K562 (cell line): ENCODE measurements at regions not wholly inside any gene's neighbourhood (a gene's known extent, or its start where the extent isn't known, plus 50 kb on each side); places are given as distances from the start of the nearest gene placed in this dataset.
A peak's percentile ranks its signal among the peaks of the same experiment; 100 is the strongest.

Source experiments
- ATF7 ChIP-seq: fragments of 450-650 bp; IDR thresholded peaks from 2 replicates; pipeline ENCODE4 v1.7.1; 2014; ENCODE audit warnings: mild to moderate bottlenecking, moderate library complexity
- CBFA2T3 ChIP-seq: fragments of 450-650 bp; IDR thresholded peaks from 2 replicates; pipeline ENCODE4 v1.6.1; 2017
- DIDO1 ChIP-seq: fragments of 450-650 bp; IDR thresholded peaks from 2 replicates; pipeline ENCODE4 v1.6.1; 2016; ENCODE audit warnings: low read depth, missing biosample characterization, missing genetic modification characterization
- ELF2 ChIP-seq: fragments of 250-450 bp; sonication (Bioruptor Pico); IDR thresholded peaks from 2 replicates; pipeline ENCODE4 v1.5.0; 2021; ENCODE audit warnings: mild to moderate bottlenecking
- FOXJ3 ChIP-seq: sonication (generic); formaldehyde crosslinking; IDR thresholded peaks from 2 replicates; pipeline ENCODE4 v1.4.0; 2020; ENCODE audit warnings: mild to moderate bottlenecking, missing genetic modification reagents
- GATAD2A ChIP-seq: fragments of 450-650 bp; IDR thresholded peaks from 2 replicates; pipeline ENCODE4 v1.6.1; 2017
- HNRNPUL1 ChIP-seq: fragments of 200-400 bp; formaldehyde crosslinking; IDR thresholded peaks from 2 replicates; pipeline ENCODE4 v1.6.1; 2017; ENCODE audit warnings: low read length
- MTA1 ChIP-seq: fragments of 450-650 bp; IDR thresholded peaks from 2 replicates; pipeline ENCODE4 v1.6.1; 2017; ENCODE audit warnings: borderline replicate concordance
- NFE2 ChIP-seq: IDR thresholded peaks from 2 replicates; pipeline ENCODE4 v1.6.1; 2014; ENCODE audit warnings: antibody characterized with exemption, low read depth
- PHF20 ChIP-seq: fragments of 450-650 bp; IDR thresholded peaks from 2 replicates; pipeline ENCODE4 v1.6.1; 2018; ENCODE audit not compliant: partially characterized antibody
- ZNF143 ChIP-seq: sonication (generic); formaldehyde crosslinking; IDR thresholded peaks from 2 replicates; pipeline ENCODE4 v1.9.0; 2022; ENCODE audit warnings: mild to moderate bottlenecking, missing genetic modification reagents
- ZNF146 ChIP-seq: IDR thresholded peaks from one replicate; pipeline ENCODE4 v1.6.1; 2018; ENCODE audit warnings: missing compliant biosample characterization; ENCODE audit not compliant: unreplicated experiment
- ZNF253 ChIP-seq: fragments of 250-450 bp; sonication (Bioruptor Pico); conservative IDR thresholded peaks from 2 replicates; pipeline ENCODE4 v1.6.1; 2021; ENCODE audit warnings: mild to moderate bottlenecking
- ZNF717 ChIP-seq: fragments of 250-450 bp; sonication (Bioruptor Pico); IDR thresholded peaks from 2 replicates; pipeline ENCODE4 v1.5.0; 2021
- ZNF764 ChIP-seq: fragments of 250-450 bp; sonication (Bioruptor Pico); IDR thresholded peaks from 2 replicates; pipeline ENCODE4 v1.4.0; 2020; ENCODE audit warnings: low read depth, mild to moderate bottlenecking, moderate library complexity
- ZNF778 ChIP-seq: fragments of 450-650 bp; formaldehyde crosslinking; IDR thresholded peaks from 2 replicates; pipeline ENCODE4 v1.4.0; 2020; ENCODE audit warnings: mild to moderate bottlenecking, moderate library complexity
- TF ChIP-seq, protein P1 (sequence below): fragments of 250-450 bp; sonication (Bioruptor Pico); IDR thresholded peaks from 2 replicates; pipeline ENCODE4 v1.8.0; 2022; ENCODE audit warnings: moderate library complexity, mild to moderate bottlenecking, inconsistent platforms
- TF ChIP-seq, protein P2 (sequence below): fragments of 250-450 bp; sonication (Bioruptor Pico); IDR thresholded peaks from 2 replicates; pipeline ENCODE4 v1.8.0; 2021; ENCODE audit warnings: mild to moderate bottlenecking, moderate library complexity
- TF ChIP-seq, protein P3 (sequence below): sonication (generic); formaldehyde crosslinking; IDR thresholded peaks from 2 replicates; pipeline ENCODE4 v1.9.0; 2022; ENCODE audit warnings: mild to moderate bottlenecking, missing genetic modification reagents
- TF ChIP-seq, protein P4 (sequence below): sonication (generic); formaldehyde crosslinking; IDR thresholded peaks from 2 replicates; pipeline ENCODE4 v1.8.0; 2022; ENCODE audit warnings: mild to moderate bottlenecking, missing genetic modification reagents
- TF ChIP-seq, protein P5 (sequence below), 2 experiments: IDR thresholded peaks; 2 replicates each; pipeline ENCODE4 v1.6.1; 2012; ENCODE audit warnings: improper control_type of control experiment in 2 of 2, low read depth in 2 of 2, low read length in 2 of 2, borderline replicate concordance in 1 of 2

DNA sequence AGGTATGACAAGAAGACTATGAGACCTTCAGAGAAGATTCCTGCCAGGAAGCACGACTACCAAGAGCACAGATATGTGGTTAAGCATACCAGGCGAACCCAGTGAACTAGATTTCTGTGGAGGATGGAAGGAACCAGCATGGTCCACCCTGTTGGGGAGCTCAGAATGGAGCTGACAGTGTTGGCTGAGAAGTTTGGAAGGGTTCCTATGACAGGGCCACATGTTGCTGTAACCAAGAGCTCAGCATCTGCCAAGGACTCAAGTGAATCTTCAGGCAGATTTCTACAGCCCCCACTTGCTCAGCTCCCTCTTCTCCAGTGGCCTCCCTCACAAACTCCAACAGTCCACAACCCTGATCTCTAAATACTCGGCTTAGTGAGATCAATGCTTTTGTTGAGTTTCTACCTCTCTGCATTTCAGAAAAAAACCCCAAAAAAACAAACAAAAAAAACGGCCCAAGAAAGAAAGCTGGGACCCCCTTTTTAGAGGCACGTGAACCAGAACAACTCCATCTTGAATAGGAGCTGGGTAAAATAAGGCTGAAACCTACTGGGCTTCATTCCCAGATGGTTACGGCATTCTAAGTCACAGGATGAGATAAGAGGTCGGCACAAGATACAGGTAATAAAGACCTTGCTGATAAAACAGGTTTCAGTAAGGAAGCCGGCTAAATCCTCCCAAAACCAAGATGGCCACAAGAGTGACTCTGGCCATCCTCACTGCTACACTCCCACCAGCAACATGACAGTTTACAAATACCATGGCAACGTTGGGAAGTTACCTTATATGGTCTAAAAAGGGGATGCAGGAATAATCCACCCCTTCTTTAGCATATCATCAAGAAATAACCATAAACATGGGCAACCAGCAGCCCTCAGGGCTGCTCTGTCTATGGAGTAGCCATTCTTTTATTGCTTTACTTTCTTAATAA, 691.1 kb downstream of the UQCRFS1 start (continued):
- no peak for TF ChIP-seq ZNF778 (CRISPR knock-in tag)
- TF ChIP-seq ZNF764: no peak
- TF ChIP-seq, protein P1, sequence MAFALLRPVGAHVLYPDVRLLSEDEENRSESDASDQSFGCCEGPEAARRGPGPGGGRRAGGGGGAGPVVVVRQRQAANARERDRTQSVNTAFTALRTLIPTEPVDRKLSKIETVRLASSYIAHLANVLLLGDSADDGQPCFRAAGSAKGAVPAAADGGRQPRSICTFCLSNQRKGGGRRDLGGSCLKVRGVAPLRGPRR (CRISPR knock-in tag): peak; percentile 53; the same call in 1 of the 2 replicates
- TF ChIP-seq, protein P2, sequence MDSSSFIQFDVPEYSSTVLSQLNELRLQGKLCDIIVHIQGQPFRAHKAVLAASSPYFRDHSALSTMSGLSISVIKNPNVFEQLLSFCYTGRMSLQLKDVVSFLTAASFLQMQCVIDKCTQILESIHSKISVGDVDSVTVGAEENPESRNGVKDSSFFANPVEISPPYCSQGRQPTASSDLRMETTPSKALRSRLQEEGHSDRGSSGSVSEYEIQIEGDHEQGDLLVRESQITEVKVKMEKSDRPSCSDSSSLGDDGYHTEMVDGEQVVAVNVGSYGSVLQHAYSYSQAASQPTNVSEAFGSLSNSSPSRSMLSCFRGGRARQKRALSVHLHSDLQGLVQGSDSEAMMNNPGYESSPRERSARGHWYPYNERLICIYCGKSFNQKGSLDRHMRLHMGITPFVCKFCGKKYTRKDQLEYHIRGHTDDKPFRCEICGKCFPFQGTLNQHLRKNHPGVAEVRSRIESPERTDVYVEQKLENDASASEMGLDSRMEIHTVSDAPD (CRISPR knock-in tag): peak; percentile 33; the same call in 1 of the 2 replicates
- no peak for TF ChIP-seq HNRNPUL1
- TF ChIP-seq ZNF717 (CRISPR knock-in tag): no peak
- TF ChIP-seq CBFA2T3: no peak
- TF ChIP-seq NFE2: no peak
- TF ChIP-seq ELF2 (CRISPR knock-in tag): no peak
- no peak for TF ChIP-seq ZNF143 (CRISPR knock-in tag)
- TF ChIP-seq MTA1: no peak
- TF ChIP-seq FOXJ3: no peak
- no peak for TF ChIP-seq PHF20
- TF ChIP-seq GATAD2A: no peak
- TF ChIP-seq, protein P3, sequence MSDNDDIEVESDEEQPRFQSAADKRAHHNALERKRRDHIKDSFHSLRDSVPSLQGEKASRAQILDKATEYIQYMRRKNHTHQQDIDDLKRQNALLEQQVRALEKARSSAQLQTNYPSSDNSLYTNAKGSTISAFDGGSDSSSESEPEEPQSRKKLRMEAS (CRISPR knock-in tag): no peak
- 0 out of 2 replicates have a peak, but pooled peaks have one; percentile 50 for TF ChIP-seq DIDO1 (tag)
- TF ChIP-seq, protein P4, sequence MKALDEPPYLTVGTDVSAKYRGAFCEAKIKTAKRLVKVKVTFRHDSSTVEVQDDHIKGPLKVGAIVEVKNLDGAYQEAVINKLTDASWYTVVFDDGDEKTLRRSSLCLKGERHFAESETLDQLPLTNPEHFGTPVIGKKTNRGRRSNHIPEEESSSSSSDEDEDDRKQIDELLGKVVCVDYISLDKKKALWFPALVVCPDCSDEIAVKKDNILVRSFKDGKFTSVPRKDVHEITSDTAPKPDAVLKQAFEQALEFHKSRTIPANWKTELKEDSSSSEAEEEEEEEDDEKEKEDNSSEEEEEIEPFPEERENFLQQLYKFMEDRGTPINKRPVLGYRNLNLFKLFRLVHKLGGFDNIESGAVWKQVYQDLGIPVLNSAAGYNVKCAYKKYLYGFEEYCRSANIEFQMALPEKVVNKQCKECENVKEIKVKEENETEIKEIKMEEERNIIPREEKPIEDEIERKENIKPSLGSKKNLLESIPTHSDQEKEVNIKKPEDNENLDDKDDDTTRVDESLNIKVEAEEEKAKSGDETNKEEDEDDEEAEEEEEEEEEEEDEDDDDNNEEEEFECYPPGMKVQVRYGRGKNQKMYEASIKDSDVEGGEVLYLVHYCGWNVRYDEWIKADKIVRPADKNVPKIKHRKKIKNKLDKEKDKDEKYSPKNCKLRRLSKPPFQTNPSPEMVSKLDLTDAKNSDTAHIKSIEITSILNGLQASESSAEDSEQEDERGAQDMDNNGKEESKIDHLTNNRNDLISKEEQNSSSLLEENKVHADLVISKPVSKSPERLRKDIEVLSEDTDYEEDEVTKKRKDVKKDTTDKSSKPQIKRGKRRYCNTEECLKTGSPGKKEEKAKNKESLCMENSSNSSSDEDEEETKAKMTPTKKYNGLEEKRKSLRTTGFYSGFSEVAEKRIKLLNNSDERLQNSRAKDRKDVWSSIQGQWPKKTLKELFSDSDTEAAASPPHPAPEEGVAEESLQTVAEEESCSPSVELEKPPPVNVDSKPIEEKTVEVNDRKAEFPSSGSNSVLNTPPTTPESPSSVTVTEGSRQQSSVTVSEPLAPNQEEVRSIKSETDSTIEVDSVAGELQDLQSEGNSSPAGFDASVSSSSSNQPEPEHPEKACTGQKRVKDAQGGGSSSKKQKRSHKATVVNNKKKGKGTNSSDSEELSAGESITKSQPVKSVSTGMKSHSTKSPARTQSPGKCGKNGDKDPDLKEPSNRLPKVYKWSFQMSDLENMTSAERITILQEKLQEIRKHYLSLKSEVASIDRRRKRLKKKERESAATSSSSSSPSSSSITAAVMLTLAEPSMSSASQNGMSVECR: no peak
- no peak for TF ChIP-seq ZNF146
- TF ChIP-seq, protein P5, sequence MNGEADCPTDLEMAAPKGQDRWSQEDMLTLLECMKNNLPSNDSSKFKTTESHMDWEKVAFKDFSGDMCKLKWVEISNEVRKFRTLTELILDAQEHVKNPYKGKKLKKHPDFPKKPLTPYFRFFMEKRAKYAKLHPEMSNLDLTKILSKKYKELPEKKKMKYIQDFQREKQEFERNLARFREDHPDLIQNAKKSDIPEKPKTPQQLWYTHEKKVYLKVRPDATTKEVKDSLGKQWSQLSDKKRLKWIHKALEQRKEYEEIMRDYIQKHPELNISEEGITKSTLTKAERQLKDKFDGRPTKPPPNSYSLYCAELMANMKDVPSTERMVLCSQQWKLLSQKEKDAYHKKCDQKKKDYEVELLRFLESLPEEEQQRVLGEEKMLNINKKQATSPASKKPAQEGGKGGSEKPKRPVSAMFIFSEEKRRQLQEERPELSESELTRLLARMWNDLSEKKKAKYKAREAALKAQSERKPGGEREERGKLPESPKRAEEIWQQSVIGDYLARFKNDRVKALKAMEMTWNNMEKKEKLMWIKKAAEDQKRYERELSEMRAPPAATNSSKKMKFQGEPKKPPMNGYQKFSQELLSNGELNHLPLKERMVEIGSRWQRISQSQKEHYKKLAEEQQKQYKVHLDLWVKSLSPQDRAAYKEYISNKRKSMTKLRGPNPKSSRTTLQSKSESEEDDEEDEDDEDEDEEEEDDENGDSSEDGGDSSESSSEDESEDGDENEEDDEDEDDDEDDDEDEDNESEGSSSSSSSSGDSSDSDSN (IDR thresholded peaks at IDR 0.05; ENCODE audit: borderline replicate concordance in 1 of 2, low read depth in 2 of 2, low read length in 2 of 2): no peak
- no peak for TF ChIP-seq ATF7
- no peak for TF ChIP-seq ZNF253
